Activated CD4-positive, alpha-beta T cell treated with anti-CD3 and anti-CD28 coated beads for 36 hours (primary cell): ENCODE measurements at regions not wholly inside any gene's neighbourhood (a gene's known extent, or its start where the extent isn't known, plus 50 kb on each side); places are given as distances from the start of the nearest gene placed in this dataset.

Experiments
- ATAC-seq: fragments of 200-7000 bp; cut with Tn5 transposase; one replicate; pipeline ENCODE4 v1.10.0; 2021; ENCODE audit warnings: mild to moderate bottlenecking, moderate library complexity
- CTCF ChIA-PET: fragments of 350-600 bp; sonication (Branson Sonifier 250); formaldehyde crosslinking; loops from one replicate; lab custom pipeline; 2021; ENCODE audit warnings: antibody characterized with exemption; lab: Charles Lee
- POLR2A ChIA-PET: fragments of 350-600 bp; sonication (Branson Sonifier 250); formaldehyde crosslinking; loops from one replicate; lab custom pipeline; 2021; ENCODE audit warnings: antibody characterized with exemption, inconsistent platforms; lab: Charles Lee
- DNase-seq: peaks from one replicate; pipeline ENCODE4 v3.0.0-alpha.2; 2020
- H3K27ac Mint-ChIP-seq: one replicate; pipeline ENCODE4 v1.8.0; 2021; ENCODE audit warnings: mixed read lengths
- H3K27me3 Mint-ChIP-seq: one replicate; pipeline ENCODE4 v1.8.0; 2021; ENCODE audit warnings: mixed read lengths
- H3K36me3 Mint-ChIP-seq: one replicate; pipeline ENCODE4 v1.8.0; 2021; ENCODE audit warnings: low read depth, mixed read lengths
- H3K4me1 Mint-ChIP-seq: one replicate; pipeline ENCODE4 v1.8.0; 2021; ENCODE audit warnings: mixed read lengths
- H3K4me3 Mint-ChIP-seq: one replicate; pipeline ENCODE4 v1.8.0; 2021; ENCODE audit warnings: mild to moderate bottlenecking, moderate library complexity, mixed read lengths
- H3K9me3 Mint-ChIP-seq: one replicate; pipeline ENCODE4 v1.8.0; 2021; ENCODE audit warnings: low read depth, mixed read lengths
- intact Hi-C, 2 experiments: fragments of 100-400 bp; cut with DNase I in 1 of 2; cut with micrococcal nuclease in 1 of 2; formaldehyde crosslinking; loops; one replicate each; pipeline versions ENCODE4 v1.14.2 to v1.15.1; 2022 to 2024; cut with DNase I, micrococcal nuclease

GRCh38 chrX:37942170-37942569 lies 64.2 kb upstream of the SYTL5 start:
- intact Hi-C loops, result no loop called here
- ChIA-PET POLR2A (no interaction called here), CTCF (no interaction called here)
- DNase-seq (no peak), ATAC-seq (no peak)
- Mint-ChIP-seq H3K36me3 (no peaks in the 10 kb centered on the region), H3K27ac (no peak overlapping the region), H3K4me1 (no peaks in the 10 kb centered on the region), H3K27me3 (no peaks in the 10 kb centered on the region), H3K4me3 (no peak overlapping the region), H3K9me3 (no peaks in the 10 kb centered on the region)

- Mint-ChIP-seq H3K36me3 (no peaks in the 10 kb centered on the region), H3K9me3 (no peaks in the 10 kb centered on the region), H3K27me3 (peaks cover 2% of the 10 kb centered on the region), H3K4me1 (no peaks in the 10 kb centered on the region), H3K27ac (no peak overlapping the region), H3K4me3 (no peak overlapping the region)
- DNase-seq (no peak), ATAC-seq (no peak)
- ChIA-PET POLR2A (no interaction called here), CTCF (no interaction called here)
- intact Hi-C loops, result no loop called here
Observed at GRCh38 chrX:37943554-37944344, 62.6 kb upstream of the SYTL5 start.

GRCh38 chrX:37946197-37946596 lies 60.2 kb upstream of the SYTL5 start:
- ChIA-PET CTCF (no interaction called here), POLR2A (no interaction called here)
- H3K4me3 Mint-ChIP-seq, result no peak overlapping the region
- no peak for DNase-seq
- H3K9me3 Mint-ChIP-seq, result no peaks in the 10 kb centered on the region
- no peak overlapping the region for H3K27ac Mint-ChIP-seq
- no peaks in the 10 kb centered on the region for H3K4me1 Mint-ChIP-seq
- intact Hi-C loops, result no loop called here
- no peak for ATAC-seq
- no peaks in the 10 kb centered on the region for H3K36me3 Mint-ChIP-seq
- H3K27me3 Mint-ChIP-seq, result peaks cover 4% of the 10 kb centered on the region

GRCh38 chrX:37955273-37955672 lies 51.1 kb upstream of the SYTL5 start:
- no peaks in the 10 kb centered on the region for H3K27me3 Mint-ChIP-seq

GRCh38 chrX:37956223-37956622 lies 50.1 kb upstream of the SYTL5 start:
- Mint-ChIP-seq H3K4me3 (no peak overlapping the region), H3K27ac (no peak overlapping the region), H3K4me1 (no peaks in the 10 kb centered on the region), H3K9me3 (no peaks in the 10 kb centered on the region), H3K36me3 (no peaks in the 10 kb centered on the region), H3K27me3 (no peaks in the 10 kb centered on the region)
- intact Hi-C loops, result no loop called here
- CTCF ChIA-PET, result no interaction called here
- ATAC-seq (no peak), DNase-seq (no peak)
- POLR2A ChIA-PET, result no interaction called here

More at GRCh38 chrX:37955273-37955672, 51.1 kb upstream of the SYTL5 start:
- CTCF ChIA-PET, result no interaction called here
- H3K9me3 Mint-ChIP-seq, result no peaks in the 10 kb centered on the region
- DNase-seq (no peak), ATAC-seq (no peak)
- H3K36me3 Mint-ChIP-seq, result no peaks in the 10 kb centered on the region
- no peak overlapping the region for H3K4me3 Mint-ChIP-seq
- H3K27ac Mint-ChIP-seq, result no peak overlapping the region
- POLR2A ChIA-PET, result no interaction called here
- intact Hi-C loops, result no loop called here
- no peaks in the 10 kb centered on the region for H3K4me1 Mint-ChIP-seq
